K562 (cell line): ENCODE measurements at regions not wholly inside any gene's neighbourhood (a gene's known extent, or its start where the extent isn't known, plus 50 kb on each side); places are given as distances from the start of the nearest gene placed in this dataset.

Experiments used
- ATAC-seq: fragments of 200-7000 bp; cut with Tn5 transposase; 3 replicates; pipeline ENCODE4 v1.9.1; 2020; ENCODE audit warnings: moderate library complexity
- BruUV-seq: library from RNA; stranded (reverse); fragments of 400-500 nt; replicated peaks from 2 replicates; lab custom pipeline; 2021; lab: Mats Ljungman, UMichigan
- CTCF ChIA-PET: fragments of 300-600 bp; formaldehyde crosslinking; extraction: SDS; loops from one replicate; lab custom pipeline; 2021; ENCODE audit warnings: low intra/inter-chr PET ratio; lab: Yijun Ruan, JAX
- POLR2A ChIA-PET: fragments of 300-600, 350-650 bp; sonication (Branson Sonifier 250); formaldehyde crosslinking; extraction: SDS; loops from one replicate; lab custom pipeline; 2021; ENCODE audit warnings: antibody characterized with exemption, inconsistent platforms; lab: Yijun Ruan, JAX
- DNase-seq, 4 experiments: peaks; one replicate each; pipeline versions ENCODE4 v3.0.0 to v3.0.0-alpha.2; 2011 to 2018; ENCODE audit warnings: low spot score in 3 of 4, mixed read lengths in 3 of 4; ENCODE audit errors: extremely low read depth in 1 of 4
- FAIRE-seq: peaks from 2 replicates; lab custom pipeline; 2011; peaks lifted over from hg19 to GRCh38; lab: Jason Lieb, UNC
- H2AFZ ChIP-seq: 2 replicates; pipeline ENCODE4 v1.6.0; 2011; ENCODE audit warnings: low read depth, low read length, control low read depth, inconsistent platforms
- H3K27ac ChIP-seq: fragments of 200-600 bp; 3 replicates; pipeline ENCODE4 v1.8.0; 2011; ENCODE audit warnings: low read depth, mild to moderate bottlenecking, control low read depth, inconsistent platforms, low read length, moderate library complexity, mixed read lengths; ENCODE audit errors: extremely low read depth
- H3K27me3 ChIP-seq, 2 experiments: fragments of 300-600 bp in 1 of 2; 2 replicates in 1 of 2; 3 replicates in 1 of 2; pipeline versions ENCODE4 v1.6.0 to v1.8.0; 2011; ENCODE audit warnings: inconsistent platforms in 2 of 2, low read length in 2 of 2, mild to moderate bottlenecking in 1 of 2, mixed read lengths in 1 of 2, moderate library complexity in 1 of 2; ENCODE audit not compliant: control insufficient read depth in 2 of 2, insufficient read depth in 2 of 2
- H3K36me3 ChIP-seq: fragments of 300-600 bp; 3 replicates; pipeline ENCODE4 v1.8.0; 2011; ENCODE audit warnings: mild to moderate bottlenecking, low read length, inconsistent platforms; ENCODE audit not compliant: control insufficient read depth, insufficient read depth
- H3K4me1 ChIP-seq, 2 experiments: fragments of 200-600 bp in 1 of 2; replicated peaks in 1 of 2; 2 replicates in 1 of 2; 3 replicates in 1 of 2; pipeline versions ENCODE4 v1.5.1 to v1.8.0; 2011; ENCODE audit warnings: inconsistent platforms in 2 of 2, low read length in 2 of 2, mild to moderate bottlenecking in 1 of 2, mixed read lengths in 1 of 2, moderate library complexity in 1 of 2; ENCODE audit not compliant: control insufficient read depth in 2 of 2, insufficient read depth in 2 of 2
- H3K4me2 ChIP-seq: 2 replicates; pipeline ENCODE4 v1.6.1; 2011; ENCODE audit warnings: low read length, control low read depth, inconsistent platforms, mixed read lengths; ENCODE audit not compliant: insufficient read depth
- H3K4me3 ChIP-seq: fragments of 200-600 bp; sonication (generic), shearing (Covaris generic); 2 replicates; pipeline ENCODE4 v1.5.1; 2016; ENCODE audit warnings: control low read depth, inconsistent platforms
- H3K79me2 ChIP-seq: fragments of 200-600 bp; 3 replicates; pipeline ENCODE4 v1.8.0; 2011; ENCODE audit warnings: low read length, inconsistent platforms; ENCODE audit not compliant: control insufficient read depth, insufficient read depth
- H3K9ac ChIP-seq, 2 experiments: 2 replicates each; pipeline versions ENCODE4 v1.6.0 to v1.6.1; 2011; ENCODE audit warnings: low read depth in 2 of 2, low read length in 2 of 2, control low read depth in 1 of 2, inconsistent platforms in 1 of 2, mild to moderate bottlenecking in 1 of 2, mixed read lengths in 1 of 2; ENCODE audit not compliant: insufficient read depth in 1 of 2
- H3K9me1 ChIP-seq: one replicate; pipeline ENCODE4 v1.6.0; 2011; ENCODE audit warnings: inconsistent platforms, mild to moderate bottlenecking, low read length, moderate library complexity; ENCODE audit not compliant: control insufficient read depth, insufficient read depth
- H3K9me3 ChIP-seq: replicated peaks from 2 replicates; pipeline ENCODE4 v1.5.1; 2011; ENCODE audit warnings: low read depth, low read length, inconsistent platforms; ENCODE audit not compliant: control insufficient read depth, insufficient read depth
- H4K20me1 ChIP-seq: replicated peaks from 2 replicates; pipeline ENCODE4 v1.6.1; 2011; ENCODE audit warnings: low read length, inconsistent platforms, mixed read lengths; ENCODE audit not compliant: control insufficient read depth, insufficient read depth
- MAFF ChIP-seq: IDR thresholded peaks from 2 replicates; pipeline ENCODE4 v1.6.1; 2012; ENCODE audit warnings: low read length, improper control_type of control experiment
- ZBTB40 ChIP-seq, 2 experiments: fragments of 450-650 bp in 1 of 2; sonication (generic) in 1 of 2; formaldehyde crosslinking in 1 of 2; IDR thresholded peaks; 2 replicates each; pipeline versions ENCODE4 v1.7.1 to v1.9.0; 2016 to 2022; ENCODE audit warnings: inconsistent platforms in 1 of 2, mild to moderate bottlenecking in 1 of 2, missing genetic modification reagents in 1 of 2
- WGBS: fragments of 100-300 bp; shearing (Covaris generic); methylation state at CpG from one replicate; pipeline ENCODE4 v1.1.6; 2016; ENCODE audit warnings: low coverage, mixed read lengths; ENCODE audit not compliant: insufficient coverage; ENCODE audit errors: missing lambda C conversion rate; 5-methylcytosine and 5-hydroxymethylcytosine counted together
- in situ Hi-C: fragments of 300-500 bp; cut with MboI; formaldehyde crosslinking; loops from 4 replicates; pipeline ENCODE4 v1.15.0; 2018; ENCODE audit warnings: inconsistent platforms, mixed read lengths
- intact Hi-C: fragments of 100-400 bp; cut with micrococcal nuclease; formaldehyde crosslinking; loops from 2 replicates; pipeline ENCODE4 v1.14.2; 2022

GRCh38 chr6:150494241-150494640 is 105.4 kb upstream of the PLEKHG1 start:
- H3K27me3 ChIP-seq = peaks cover 2 to 13% of the 10 kb centered on the region in 2 experiments; a peak in 2 of 5 replicates
- BruUV-seq = no TSS peak
- no peaks in the 10 kb centered on the region for H3K9me3 ChIP-seq
- no peak overlapping the region for H2AFZ ChIP-seq
- ChIA-PET POLR2A (no interaction called here), CTCF (no interaction called here)
- FAIRE-seq (no peak), DNase-seq (no peak), ATAC-seq (no peak)
- no peak overlapping the region for H3K9ac ChIP-seq
- H3K4me3 ChIP-seq = no peak overlapping the region
- no peaks in the 10 kb centered on the region for H3K4me1 ChIP-seq
- H3K36me3 ChIP-seq = no peaks in the 10 kb centered on the region
- WGBS = 0% methylated on average over 5 of the region's 5 CpGs
- intact Hi-C loops = no loop called here
- TF ChIP-seq MAFF (no peak), ZBTB40 (IDR thresholded peaks at IDR 0.05) (no peak), ZBTB40 (CRISPR knock-in tag; IDR thresholded peaks at IDR 0.05) (no peak)
- no peaks in the 10 kb centered on the region for H3K9me1 ChIP-seq
- no peaks in the 10 kb centered on the region for H3K79me2 ChIP-seq
- H4K20me1 ChIP-seq = no peaks in the 10 kb centered on the region
- in situ Hi-C loops = no loop called here
- H3K4me2 ChIP-seq = no peak overlapping the region
- H3K27ac ChIP-seq = no peak overlapping the region
